ENCODE measurements at regions not wholly inside any gene's neighbourhood (a gene's known extent, or its start where the extent isn't known, plus 50 kb on each side); places are given as distances from the start of the nearest gene placed in this dataset.

DNA sequence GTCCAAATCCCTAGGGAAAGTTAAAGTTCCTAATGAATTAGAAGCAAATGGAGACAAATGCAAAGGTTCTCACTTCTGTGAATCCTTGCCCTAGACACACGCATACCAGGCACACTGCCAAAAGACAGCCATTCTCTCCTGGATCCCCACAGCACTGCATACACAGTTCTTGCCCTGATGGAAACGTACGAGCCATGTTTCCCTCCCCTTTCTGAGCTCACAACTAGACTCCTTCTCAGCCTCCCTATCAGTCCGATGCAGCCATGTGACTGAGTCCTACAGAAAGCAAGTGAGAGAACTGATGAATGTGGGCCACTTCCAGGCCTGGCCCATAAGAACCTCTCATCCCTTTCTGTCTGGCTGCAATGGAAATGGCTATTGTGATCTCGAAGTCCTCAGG lies 92.0 kb downstream of the ZNF608 start (continued):
- TF ChIP-seq, protein P1, sequence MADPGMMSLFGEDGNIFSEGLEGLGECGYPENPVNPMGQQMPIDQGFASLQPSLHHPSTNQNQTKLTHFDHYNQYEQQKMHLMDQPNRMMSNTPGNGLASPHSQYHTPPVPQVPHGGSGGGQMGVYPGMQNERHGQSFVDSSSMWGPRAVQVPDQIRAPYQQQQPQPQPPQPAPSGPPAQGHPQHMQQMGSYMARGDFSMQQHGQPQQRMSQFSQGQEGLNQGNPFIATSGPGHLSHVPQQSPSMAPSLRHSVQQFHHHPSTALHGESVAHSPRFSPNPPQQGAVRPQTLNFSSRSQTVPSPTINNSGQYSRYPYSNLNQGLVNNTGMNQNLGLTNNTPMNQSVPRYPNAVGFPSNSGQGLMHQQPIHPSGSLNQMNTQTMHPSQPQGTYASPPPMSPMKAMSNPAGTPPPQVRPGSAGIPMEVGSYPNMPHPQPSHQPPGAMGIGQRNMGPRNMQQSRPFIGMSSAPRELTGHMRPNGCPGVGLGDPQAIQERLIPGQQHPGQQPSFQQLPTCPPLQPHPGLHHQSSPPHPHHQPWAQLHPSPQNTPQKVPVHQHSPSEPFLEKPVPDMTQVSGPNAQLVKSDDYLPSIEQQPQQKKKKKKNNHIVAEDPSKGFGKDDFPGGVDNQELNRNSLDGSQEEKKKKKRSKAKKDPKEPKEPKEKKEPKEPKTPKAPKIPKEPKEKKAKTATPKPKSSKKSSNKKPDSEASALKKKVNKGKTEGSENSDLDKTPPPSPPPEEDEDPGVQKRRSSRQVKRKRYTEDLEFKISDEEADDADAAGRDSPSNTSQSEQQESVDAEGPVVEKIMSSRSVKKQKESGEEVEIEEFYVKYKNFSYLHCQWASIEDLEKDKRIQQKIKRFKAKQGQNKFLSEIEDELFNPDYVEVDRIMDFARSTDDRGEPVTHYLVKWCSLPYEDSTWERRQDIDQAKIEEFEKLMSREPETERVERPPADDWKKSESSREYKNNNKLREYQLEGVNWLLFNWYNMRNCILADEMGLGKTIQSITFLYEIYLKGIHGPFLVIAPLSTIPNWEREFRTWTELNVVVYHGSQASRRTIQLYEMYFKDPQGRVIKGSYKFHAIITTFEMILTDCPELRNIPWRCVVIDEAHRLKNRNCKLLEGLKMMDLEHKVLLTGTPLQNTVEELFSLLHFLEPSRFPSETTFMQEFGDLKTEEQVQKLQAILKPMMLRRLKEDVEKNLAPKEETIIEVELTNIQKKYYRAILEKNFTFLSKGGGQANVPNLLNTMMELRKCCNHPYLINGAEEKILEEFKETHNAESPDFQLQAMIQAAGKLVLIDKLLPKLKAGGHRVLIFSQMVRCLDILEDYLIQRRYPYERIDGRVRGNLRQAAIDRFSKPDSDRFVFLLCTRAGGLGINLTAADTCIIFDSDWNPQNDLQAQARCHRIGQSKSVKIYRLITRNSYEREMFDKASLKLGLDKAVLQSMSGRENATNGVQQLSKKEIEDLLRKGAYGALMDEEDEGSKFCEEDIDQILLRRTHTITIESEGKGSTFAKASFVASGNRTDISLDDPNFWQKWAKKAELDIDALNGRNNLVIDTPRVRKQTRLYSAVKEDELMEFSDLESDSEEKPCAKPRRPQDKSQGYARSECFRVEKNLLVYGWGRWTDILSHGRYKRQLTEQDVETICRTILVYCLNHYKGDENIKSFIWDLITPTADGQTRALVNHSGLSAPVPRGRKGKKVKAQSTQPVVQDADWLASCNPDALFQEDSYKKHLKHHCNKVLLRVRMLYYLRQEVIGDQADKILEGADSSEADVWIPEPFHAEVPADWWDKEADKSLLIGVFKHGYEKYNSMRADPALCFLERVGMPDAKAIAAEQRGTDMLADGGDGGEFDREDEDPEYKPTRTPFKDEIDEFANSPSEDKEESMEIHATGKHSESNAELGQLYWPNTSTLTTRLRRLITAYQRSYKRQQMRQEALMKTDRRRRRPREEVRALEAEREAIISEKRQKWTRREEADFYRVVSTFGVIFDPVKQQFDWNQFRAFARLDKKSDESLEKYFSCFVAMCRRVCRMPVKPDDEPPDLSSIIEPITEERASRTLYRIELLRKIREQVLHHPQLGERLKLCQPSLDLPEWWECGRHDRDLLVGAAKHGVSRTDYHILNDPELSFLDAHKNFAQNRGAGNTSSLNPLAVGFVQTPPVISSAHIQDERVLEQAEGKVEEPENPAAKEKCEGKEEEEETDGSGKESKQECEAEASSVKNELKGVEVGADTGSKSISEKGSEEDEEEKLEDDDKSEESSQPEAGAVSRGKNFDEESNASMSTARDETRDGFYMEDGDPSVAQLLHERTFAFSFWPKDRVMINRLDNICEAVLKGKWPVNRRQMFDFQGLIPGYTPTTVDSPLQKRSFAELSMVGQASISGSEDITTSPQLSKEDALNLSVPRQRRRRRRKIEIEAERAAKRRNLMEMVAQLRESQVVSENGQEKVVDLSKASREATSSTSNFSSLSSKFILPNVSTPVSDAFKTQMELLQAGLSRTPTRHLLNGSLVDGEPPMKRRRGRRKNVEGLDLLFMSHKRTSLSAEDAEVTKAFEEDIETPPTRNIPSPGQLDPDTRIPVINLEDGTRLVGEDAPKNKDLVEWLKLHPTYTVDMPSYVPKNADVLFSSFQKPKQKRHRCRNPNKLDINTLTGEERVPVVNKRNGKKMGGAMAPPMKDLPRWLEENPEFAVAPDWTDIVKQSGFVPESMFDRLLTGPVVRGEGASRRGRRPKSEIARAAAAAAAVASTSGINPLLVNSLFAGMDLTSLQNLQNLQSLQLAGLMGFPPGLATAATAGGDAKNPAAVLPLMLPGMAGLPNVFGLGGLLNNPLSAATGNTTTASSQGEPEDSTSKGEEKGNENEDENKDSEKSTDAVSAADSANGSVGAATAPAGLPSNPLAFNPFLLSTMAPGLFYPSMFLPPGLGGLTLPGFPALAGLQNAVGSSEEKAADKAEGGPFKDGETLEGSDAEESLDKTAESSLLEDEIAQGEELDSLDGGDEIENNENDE (IDR thresholded peaks at IDR 0.05; ENCODE audit: low read depth, low read length): no peak
- TF ChIP-seq HDAC3 (IDR thresholded peaks at IDR 0.05; ENCODE audit: borderline replicate concordance, partially characterized antibody): no peak
- TF ChIP-seq TFE3 (CRISPR knock-in tag; IDR thresholded peaks at IDR 0.05): no peak
- TF ChIP-seq THRAP3 (IDR thresholded peaks at IDR 0.05; ENCODE audit: borderline replicate concordance): no peak
- TF ChIP-seq, protein P2, sequence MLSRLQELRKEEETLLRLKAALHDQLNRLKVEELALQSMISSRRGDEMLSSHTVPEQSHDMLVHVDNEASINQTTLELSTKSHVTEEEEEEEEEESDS (CRISPR knock-in tag; IDR thresholded peaks at IDR 0.05): no peak
- peak; percentile 41; the same call in 1 of the 2 replicates for TF ChIP-seq MTA3 (IDR thresholded peaks at IDR 0.05; ENCODE audit: borderline replicate concordance)
- TF ChIP-seq ZKSCAN8 (CRISPR knock-in tag; IDR thresholded peaks at IDR 0.05): no peak
- no peak for TF ChIP-seq ZNF146 (CRISPR knock-in tag; IDR thresholded peaks at IDR 0.05; ENCODE audit: unreplicated experiment)
- TF ChIP-seq ZNF512 (tag; IDR thresholded peaks at IDR 0.05): no peak
- no peak for TF ChIP-seq MEF2A (IDR thresholded peaks at IDR 0.05; ENCODE audit: control insufficient read depth, low read depth, low read length)

Measured in K562 (cell line).